HCT116 (cell line): ENCODE measurements at regions not wholly inside any gene's neighbourhood (a gene's known extent, or its start where the extent isn't known, plus 50 kb on each side); places are given as distances from the start of the nearest gene placed in this dataset.

Source experiments
- CTCF ChIP-seq, 3 experiments: fragments of 200-600 bp in 1 of 3; sonication (generic) in 1 of 3; IDR thresholded peaks in 2 of 3; conservative IDR thresholded peaks in 1 of 3; 2 replicates each; pipeline ENCODE4 v1.5.1; 2012 to 2017; ENCODE audit warnings: low read depth in 2 of 3, low read length in 2 of 3, antibody characterized with exemption in 1 of 3, borderline replicate concordance in 1 of 3, control low read depth in 1 of 3, mild to moderate bottlenecking in 1 of 3, mixed read lengths in 1 of 3, mixed run types in 1 of 3, moderate library complexity in 1 of 3; ENCODE audit not compliant: insufficient read depth in 1 of 3
- EZH2 ChIP-seq: fragments of 200-600 bp; sonication (generic); IDR thresholded peaks from 2 replicates; pipeline ENCODE4 v1.6.1; 2017; ENCODE audit warnings: antibody characterized with exemption, mixed run types
- FOSL1 ChIP-seq: IDR thresholded peaks from 2 replicates; pipeline ENCODE4 v1.6.1; 2012; ENCODE audit warnings: low read depth
- MAX ChIP-seq: IDR thresholded peaks from 2 replicates; pipeline ENCODE4 v1.6.1; 2012
- POLR2A ChIP-seq: IDR thresholded peaks from 2 replicates; pipeline ENCODE4 v1.7.0; 2011; ENCODE audit warnings: borderline replicate concordance; ENCODE audit not compliant: insufficient read depth, insufficient read length; ENCODE audit errors: extremely low read depth
- POLR2AphosphoS5 ChIP-seq: IDR thresholded peaks from 2 replicates; pipeline ENCODE4 v1.6.1; 2011; ENCODE audit warnings: mild to moderate bottlenecking, low read depth, low read length, moderate library complexity
- RAD21 ChIP-seq: IDR thresholded peaks from 2 replicates; pipeline ENCODE4 v1.6.1; 2012; ENCODE audit warnings: low read depth, mild to moderate bottlenecking
- REST ChIP-seq: IDR thresholded peaks from 2 replicates; pipeline ENCODE4 v1.6.1; 2012; ENCODE audit warnings: low read depth
- SIN3A ChIP-seq: IDR thresholded peaks from 2 replicates; pipeline ENCODE4 v1.6.1; 2012; ENCODE audit warnings: low read depth
- SP1 ChIP-seq: IDR thresholded peaks from 2 replicates; pipeline ENCODE4 v1.6.1; 2012; ENCODE audit warnings: low read depth
- YY1 ChIP-seq: IDR thresholded peaks from 2 replicates; pipeline ENCODE4 v1.6.1; 2011; ENCODE audit warnings: low read length, low read depth, moderate library complexity, mild to moderate bottlenecking; ENCODE audit not compliant: insufficient replicate concordance; ENCODE audit errors: extremely low read depth

- TF ChIP-seq CTCF (IDR thresholded peaks at IDR 0.05 in 2 of 3, conservative IDR thresholded peaks at IDR 0.05 in 1 of 3; ENCODE audit: borderline replicate concordance in 1 of 3, insufficient read depth in 1 of 3, low read depth in 2 of 3, low read length in 2 of 3) (no peak), MAX (no peak), REST (no peak), SIN3A (no peak), POLR2AphosphoS5 (no peak), RAD21 (no peak), POLR2A (no peak), EZH2 (no peak), YY1 (no peak), SP1 (no peak), FOSL1 (no peak)
These were observed 71.1 kb upstream of the SOX21 start for GRCh38 chr13:94783489-94783888.
